ENCODE measurements at regions not wholly inside any gene's neighbourhood (a gene's known extent, or its start where the extent isn't known, plus 50 kb on each side); places are given as distances from the start of the nearest gene placed in this dataset.

- no peak for TF ChIP-seq CTCF (IDR thresholded peaks at IDR 0.05)
- no peak for TF ChIP-seq POLR2A (IDR thresholded peaks at IDR 0.05)
Measured at GRCh38 chr13:78147905-78148304, 229.3 kb upstream of the EDNRB start.
